ENCODE measurements at regions not wholly inside any gene's neighbourhood (a gene's known extent, or its start where the extent isn't known, plus 50 kb on each side); places are given as distances from the start of the nearest gene placed in this dataset.

- no peak for DNase-seq
These were observed 256.7 kb upstream of the TCF21 start for GRCh38 chr6:133632206-133632605.

DNA sequence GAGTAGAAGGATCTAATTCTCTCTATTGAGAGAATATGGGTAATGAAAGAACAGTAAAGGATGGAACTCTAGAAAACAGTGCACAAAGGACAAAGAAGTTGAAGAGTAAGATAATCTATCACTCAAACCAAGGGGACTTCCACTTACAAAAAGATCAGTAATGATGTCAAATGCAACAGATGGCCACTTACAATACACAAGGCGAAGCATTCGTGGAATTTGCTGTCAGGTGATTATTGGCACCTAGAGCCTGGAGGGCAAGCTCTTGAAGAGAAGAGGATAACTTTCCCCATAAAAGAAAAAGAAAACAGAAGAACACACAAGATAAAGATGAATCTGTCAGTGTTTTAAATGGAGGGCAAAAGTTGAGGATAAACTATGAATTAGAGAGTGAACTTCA, 256.0 kb upstream of the TCF21 start:
- DNase-seq: no peak

- no peak for DNase-seq
These were observed 254.4 kb upstream of the TCF21 start for GRCh38 chr6:133634474-133634873.

DNA sequence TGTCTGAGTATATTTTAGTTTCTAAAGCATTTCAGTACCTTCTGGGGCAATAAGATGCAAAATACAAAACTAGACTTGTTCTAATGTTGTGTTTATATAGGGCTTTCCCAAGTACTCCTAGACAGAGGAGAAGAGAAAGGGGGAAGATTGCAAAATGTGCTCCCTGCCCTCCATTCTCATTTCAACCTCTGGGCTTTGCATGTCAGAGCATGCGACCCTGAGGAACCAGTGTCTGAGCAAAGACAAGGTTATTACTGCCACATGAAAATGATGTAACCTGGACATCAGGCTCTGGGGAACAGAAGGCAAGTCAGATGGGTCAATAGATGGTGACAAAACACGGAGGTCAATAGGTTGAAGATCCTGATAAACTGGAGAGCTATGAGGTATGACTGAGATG, 253.5 kb upstream of the TCF21 start:
- DNase-seq: no peak

DNA sequence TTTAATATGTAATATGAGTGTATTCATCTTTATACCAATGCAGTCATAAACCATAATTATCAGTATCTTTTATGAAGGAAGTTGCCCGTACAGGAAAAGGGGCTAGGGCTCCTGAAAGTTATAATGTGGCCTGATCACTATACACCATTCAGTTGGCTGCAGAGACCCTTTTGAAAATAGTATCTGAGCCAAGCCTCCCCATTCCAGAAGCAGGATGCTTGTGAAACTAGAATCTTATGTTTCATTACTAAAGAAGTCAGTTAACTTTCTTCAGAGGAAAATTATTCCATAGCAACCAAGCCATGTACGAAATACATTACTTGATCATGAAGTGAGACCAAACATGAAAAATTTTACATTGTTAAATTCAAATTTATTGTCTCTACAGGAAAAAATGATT, 251.5 kb upstream of the TCF21 start:
- no peak for DNase-seq

GRCh38 chr6:133637874-133638273, 251.0 kb upstream of the TCF21 start:
- DNase-seq: no peak

DNA sequence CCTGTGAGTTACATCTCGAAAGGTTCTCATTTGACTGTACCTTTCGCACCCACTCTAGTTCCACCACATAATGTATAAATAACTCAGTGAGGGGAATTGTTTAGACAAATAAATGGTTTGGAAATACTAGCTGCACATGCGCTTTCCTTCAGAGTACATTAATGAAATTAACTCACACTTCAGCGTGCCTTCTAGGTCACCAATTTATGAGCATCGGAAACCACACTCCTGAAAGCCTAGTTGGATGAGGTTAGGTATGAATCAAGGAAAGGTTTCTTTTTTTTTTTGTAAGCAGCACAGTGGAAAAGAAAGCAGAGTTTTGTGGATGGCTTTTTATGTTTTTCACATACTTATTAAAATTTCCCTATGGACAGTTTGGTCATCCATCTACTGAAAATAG, 247.8 kb upstream of the TCF21 start:
- DNase-seq: no peak

GRCh38 chr6:133644548-133644891, 244.4 kb upstream of the TCF21 start:
- no peak for DNase-seq

GRCh38 chr6:133644892-133645619, 243.9 kb upstream of the TCF21 start:
- no peak for DNase-seq

DNA sequence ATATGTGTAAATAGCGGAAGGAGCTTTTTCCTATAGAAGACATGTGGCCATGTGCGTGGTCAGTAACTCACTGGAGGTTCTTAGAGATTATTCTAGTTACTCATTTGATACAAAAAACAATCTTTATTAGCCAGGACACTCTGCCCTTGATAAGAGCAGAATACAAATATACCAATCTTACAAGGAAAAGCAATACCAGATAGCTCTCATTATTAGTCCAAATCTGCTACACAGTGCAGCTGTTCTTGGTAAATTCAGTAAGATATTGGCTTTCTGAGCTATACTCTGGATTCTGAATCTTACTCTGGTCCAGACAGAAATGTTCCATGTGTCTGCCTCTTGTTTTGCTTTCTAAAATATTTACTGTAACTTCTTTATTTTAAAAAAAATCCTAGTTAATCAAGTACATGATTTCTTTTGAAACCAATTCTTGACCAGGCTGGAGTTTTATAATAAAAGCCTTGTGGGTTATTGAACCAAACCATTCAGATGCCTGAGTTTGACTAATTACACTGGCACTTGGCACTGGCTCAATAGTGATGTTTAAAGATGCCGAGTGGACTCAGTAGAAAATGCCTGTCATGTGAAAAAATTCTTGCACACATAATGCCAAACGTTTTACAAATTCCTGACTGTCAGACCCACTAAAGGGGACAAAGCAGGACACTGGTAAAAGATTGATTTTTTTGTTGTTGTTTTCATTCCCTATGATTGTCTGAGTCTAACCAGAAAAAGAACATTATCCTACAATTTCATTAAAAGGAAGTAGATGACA, 242.8 kb upstream of the TCF21 start:
- no peak for DNase-seq

- DNase-seq: no peak
These were observed 240.3 kb upstream of the TCF21 start for GRCh38 chr6:133648581-133648980.

GRCh38 chr6:133671376-133671775, 217.5 kb upstream of the TCF21 start:
- DNase-seq: no peak

DNA sequence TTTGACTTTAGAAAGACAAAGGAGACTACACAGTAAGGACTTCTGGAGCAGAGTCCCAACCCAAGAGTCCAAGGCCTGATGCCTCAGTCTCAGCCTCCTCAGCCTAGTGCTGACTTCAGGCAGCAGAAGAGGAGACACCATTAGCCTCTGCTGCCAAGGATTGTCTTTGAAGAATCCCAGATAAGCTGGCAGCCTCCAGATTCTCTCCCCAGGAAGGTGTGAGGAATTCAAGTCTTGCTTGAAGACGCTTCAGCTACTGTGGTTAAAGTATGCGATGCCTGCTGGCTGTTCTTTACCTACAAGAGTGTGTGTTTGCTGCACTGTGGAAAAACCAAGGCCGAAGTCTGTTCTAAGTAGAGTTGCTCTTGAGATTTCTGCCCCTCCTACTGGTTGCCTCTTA, 215.9 kb upstream of the TCF21 start:
- DNase-seq: no peak

- DNase-seq: no peak
These were observed 214.3 kb upstream of the TCF21 start for GRCh38 chr6:133674661-133675060.

GRCh38 chr6:133680994-133681393, 207.9 kb upstream of the TCF21 start:
- DNase-seq: no peak

DNA sequence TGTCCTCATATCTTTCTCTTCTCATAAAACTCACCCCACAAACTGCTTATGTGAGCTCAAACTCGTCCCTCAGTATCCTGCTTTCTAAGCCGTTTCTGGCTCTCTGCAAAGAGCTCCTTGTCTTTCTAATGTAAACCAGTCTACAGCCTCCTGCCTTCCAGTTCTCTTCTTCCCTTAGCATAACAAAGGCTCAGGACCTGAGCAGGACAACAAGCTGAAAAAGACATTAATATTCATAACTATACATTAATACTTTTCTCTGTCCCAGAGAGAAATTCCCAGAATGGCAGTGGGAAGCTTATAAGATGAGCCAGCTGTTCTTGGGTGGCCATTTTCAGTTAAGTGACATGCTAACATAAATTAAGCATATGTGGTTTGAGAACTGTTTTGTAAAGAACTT, 207.0 kb upstream of the TCF21 start:
- no peak for DNase-seq

DNA sequence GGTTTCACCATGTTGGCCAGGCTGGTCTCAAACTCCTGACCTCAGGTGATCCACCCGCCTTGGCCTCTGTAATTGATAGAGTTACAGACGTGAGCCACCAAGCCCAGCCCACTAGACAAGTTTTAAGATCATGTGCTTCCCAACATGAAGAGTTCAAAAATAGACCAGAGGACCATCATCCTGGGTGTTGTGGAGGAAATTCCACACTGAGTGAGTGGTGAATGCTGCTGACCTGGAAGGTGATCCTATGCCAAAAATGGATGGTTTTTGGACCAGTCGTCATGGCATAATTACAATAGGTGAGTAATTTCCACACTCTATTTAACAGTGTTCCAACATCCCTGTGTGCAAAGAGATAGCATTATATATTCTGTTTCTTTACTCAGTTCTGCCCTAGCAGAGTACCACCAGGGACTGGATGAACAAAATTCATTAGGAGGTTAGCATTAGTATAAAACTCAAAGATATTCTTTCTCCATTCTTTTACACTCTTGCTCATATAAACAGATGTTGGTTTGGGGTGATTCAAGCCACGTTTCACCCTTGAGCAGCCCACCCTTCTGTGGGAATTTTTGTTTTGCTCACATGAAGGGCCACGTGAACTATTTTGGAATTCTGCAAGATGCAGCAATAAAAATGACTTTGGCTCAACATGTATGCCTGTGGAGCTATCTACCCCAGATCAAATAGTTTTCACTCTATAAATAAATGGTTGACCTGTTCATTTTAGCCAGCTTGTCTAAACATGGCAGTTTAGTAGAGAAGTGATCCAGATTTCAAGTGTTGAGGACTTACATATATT, 206.2 kb upstream of the TCF21 start:
- DNase-seq: no peak

DNA sequence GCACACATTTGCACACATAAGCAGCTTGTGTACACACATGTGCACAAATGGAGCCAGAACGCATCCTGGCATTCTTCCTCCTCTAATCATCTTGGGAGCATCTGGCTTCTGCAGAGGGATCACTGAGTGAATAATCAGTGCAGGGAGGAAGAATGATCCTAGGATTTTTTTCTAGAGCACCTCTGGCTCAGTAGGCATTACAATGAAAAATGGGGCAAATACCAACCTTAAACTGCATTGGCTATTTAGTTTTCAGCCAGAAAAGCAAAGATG, 205.7 kb upstream of the TCF21 start:
- no peak for DNase-seq

GRCh38 chr6:133683606-133684005, 205.3 kb upstream of the TCF21 start:
- DNase-seq: no peak

DNA sequence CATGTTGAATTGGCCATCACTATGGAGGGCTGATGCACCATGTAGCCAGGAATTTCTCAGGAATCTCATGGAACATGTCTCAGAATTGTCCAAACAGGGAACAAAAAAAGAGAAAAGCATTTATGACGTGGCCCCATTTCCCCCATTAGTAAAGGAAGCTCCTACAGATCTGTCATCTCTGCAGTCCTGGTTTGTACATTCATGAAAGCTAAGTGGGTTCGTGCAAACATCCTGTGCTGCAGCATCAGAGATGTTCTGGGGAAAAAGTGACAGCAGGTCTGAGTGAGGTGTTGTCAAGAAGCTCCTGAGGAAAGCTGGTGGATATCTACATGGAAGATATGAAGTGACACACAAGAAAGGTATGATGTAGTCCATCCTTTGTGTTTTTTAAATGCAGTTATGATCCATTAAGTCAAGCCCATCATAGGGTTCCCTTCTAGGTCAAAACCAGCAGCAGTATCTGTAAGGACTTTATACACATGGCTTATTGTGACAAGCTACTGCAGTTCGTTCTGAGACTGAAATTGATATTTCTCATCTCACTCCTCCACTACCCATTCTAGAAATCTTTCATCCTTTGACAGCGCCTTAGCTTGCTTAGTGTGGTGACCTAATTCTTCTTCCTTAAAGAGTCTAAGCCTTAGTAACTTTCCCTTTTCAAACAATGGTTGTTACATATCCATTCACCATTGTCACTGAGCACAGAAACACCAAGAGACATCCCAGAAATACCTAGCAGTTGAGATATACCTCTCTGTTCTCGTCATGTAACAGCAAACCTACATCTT, 200.0 kb upstream of the TCF21 start:
- DNase-seq: no peak

DNA sequence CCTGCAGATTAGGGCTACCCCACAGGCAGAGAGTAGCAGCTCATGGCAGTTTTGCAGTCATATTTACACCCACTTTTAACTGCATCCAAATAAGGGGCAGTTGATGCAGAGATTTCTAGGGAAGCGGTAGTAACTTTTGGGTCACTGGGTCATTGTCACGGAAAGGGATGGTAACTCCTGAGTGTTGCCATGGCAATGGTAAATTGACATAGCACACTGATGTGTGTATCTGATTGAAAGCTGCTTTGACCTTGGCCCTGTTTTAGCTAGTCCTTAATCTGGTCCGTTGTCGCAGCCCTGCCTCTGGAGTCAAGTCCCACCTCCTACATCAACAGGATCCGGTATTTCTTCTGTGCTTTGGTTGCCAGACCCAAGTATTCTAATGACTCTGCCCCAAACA, 199.1 kb upstream of the TCF21 start:
- DNase-seq: no peak

DNA sequence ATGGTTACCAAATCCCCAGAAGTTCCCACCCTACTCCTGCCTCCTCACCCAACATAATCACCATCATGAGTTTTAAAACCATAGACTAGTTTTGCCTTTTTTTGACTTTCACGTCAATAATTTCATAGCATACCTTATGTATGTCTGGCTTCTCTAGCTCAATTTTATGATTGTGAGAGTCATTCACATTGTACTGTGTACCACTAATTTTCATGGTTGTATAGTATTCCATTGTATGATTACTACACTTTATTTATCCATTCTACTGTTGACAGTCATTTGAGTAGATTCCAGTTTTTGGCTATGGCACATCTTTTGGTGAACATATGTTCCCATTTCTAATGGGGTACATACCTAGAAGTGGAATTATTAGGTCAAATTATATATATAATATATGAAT, 195.3 kb upstream of the TCF21 start:
- DNase-seq: no peak

GRCh38 chr6:133697185-133697584, 191.7 kb upstream of the TCF21 start:
- no peak for DNase-seq

All from stimulated activated CD4-positive, alpha-beta T cell treated with anti-CD3 and anti-CD28 coated beads, Interleukin-4, amount 100 ng/mL, for 1 hour (primary cell).